GF-D8 (cell line): ENCODE measurements at regions not wholly inside any gene's neighbourhood (a gene's known extent, or its start where the extent isn't known, plus 50 kb on each side); places are given as distances from the start of the nearest gene placed in this dataset.

Experiments
- DNase-seq: peaks from one replicate; lab custom pipeline; 2025; lab: John Stamatoyannopoulos, UW

GRCh38 chr13:38519229-38519911, 167.5 kb upstream of the FREM2 start:
- DNase-seq = no peak

GRCh38 chr13:38520041-38520440, 166.8 kb upstream of the FREM2 start:
- no peak for DNase-seq

- DNase-seq = no peak
Observed at GRCh38 chr13:38527140-38527539, 159.7 kb upstream of the FREM2 start.

GRCh38 chr13:38528986-38529385, 157.9 kb upstream of the FREM2 start:
- DNase-seq = no peak

- no peak for DNase-seq
Observed at GRCh38 chr13:38530492-38530891, 156.4 kb upstream of the FREM2 start.

GRCh38 chr13:38535261-38535660, 151.6 kb upstream of the FREM2 start:
- DNase-seq = no peak

- DNase-seq = no peak
Observed at GRCh38 chr13:38537051-38537450, 149.8 kb upstream of the FREM2 start.

- DNase-seq = no peak
Observed at GRCh38 chr13:38538422-38538821, 148.5 kb upstream of the FREM2 start.

- DNase-seq = no peak
Observed at GRCh38 chr13:38539632-38540031, 147.2 kb upstream of the FREM2 start.

GRCh38 chr13:38542601-38543000, 144.3 kb upstream of the FREM2 start:
- DNase-seq = no peak

GRCh38 chr13:38543561-38543960, 143.3 kb upstream of the FREM2 start:
- DNase-seq = no peak

GRCh38 chr13:38563739-38564138, 123.1 kb upstream of the FREM2 start:
- DNase-seq = no peak

- DNase-seq = no peak
Observed at GRCh38 chr13:38564256-38565150, 122.4 kb upstream of the FREM2 start.

- no peak for DNase-seq
Observed at GRCh38 chr13:38566023-38566422, 120.9 kb upstream of the FREM2 start.

GRCh38 chr13:38566519-38566918, 120.4 kb upstream of the FREM2 start:
- DNase-seq = no peak

- DNase-seq = no peak
Observed at GRCh38 chr13:38570706-38571105, 116.2 kb upstream of the FREM2 start.

- DNase-seq = no peak
Observed at GRCh38 chr13:38575427-38575826, 111.5 kb upstream of the FREM2 start.

GRCh38 chr13:38577048-38577447, 109.8 kb upstream of the FREM2 start:
- DNase-seq = no peak

GRCh38 chr13:38582133-38582532, 104.7 kb upstream of the FREM2 start:
- peak; percentile 11 for DNase-seq

GRCh38 chr13:38590230-38590629, 96.6 kb upstream of the FREM2 start:
- no peak for DNase-seq

GRCh38 chr13:38590796-38591507, 95.9 kb upstream of the FREM2 start:
- no peak for DNase-seq

- DNase-seq = no peak
Observed at GRCh38 chr13:38602266-38602665, 84.6 kb upstream of the FREM2 start.
